Pancreas (tissue), 10 donors: ENCODE measurements at regions not wholly inside any gene's neighbourhood (a gene's known extent, or its start where the extent isn't known, plus 50 kb on each side); places are given as distances from the start of the nearest gene placed in this dataset.

Experiments
- ATAC-seq, 4 donors: fragments of 200-7000 bp; cut with Tn5 transposase; one replicate each; pipeline versions ENCODE4 v1.8.0 to v1.9.1; 2020; ENCODE audit warnings: mild to moderate bottlenecking in 4 of 4, moderate library complexity in 4 of 4
- DNase-seq, 6 donors: peaks; one replicate each; pipeline ENCODE4 v3.0.0-alpha.2; 2020
- FAIRE-seq: peaks from 2 replicates; lab custom pipeline; 2012; peaks lifted over from hg19 to GRCh38; lab: Jason Lieb, UNC
- H3K27ac ChIP-seq, 4 donors: fragments of 200-600 bp; sonication (generic); 1 replicate in 3 of 4; 2 replicates in 1 of 4; pipeline versions ENCODE4 v1.5.0 to v1.8.0; 2020
- H3K27me3 ChIP-seq, 4 donors: fragments of 200-600 bp; one replicate each; pipeline ENCODE4 v1.8.0; 2021
- H3K36me3 ChIP-seq, 3 donors: fragments of 200-600 bp; sonication (generic) in 1 of 3; one replicate each; pipeline versions ENCODE4 v1.5.0 to v1.8.0; 2020 to 2021
- H3K4me1 ChIP-seq, 3 donors: fragments of 200-600 bp; one replicate each; pipeline ENCODE4 v1.8.0; 2021
- H3K4me3 ChIP-seq, 4 donors: fragments of 200-600 bp; sonication (generic) in 2 of 4; one replicate each; pipeline versions ENCODE4 v1.5.0 to v1.8.0; 2020 to 2021
- H3K9me3 ChIP-seq, 4 donors: fragments of 200-600 bp; one replicate each; pipeline ENCODE4 v1.8.0; 2021
- WGBS, 2 donors: extraction: QIAGEN DNeasy Blood & Tissue Kit; methylation state at CpG; one replicate each; pipeline ENCODE4 v1.1.7; 2013; 5-methylcytosine and 5-hydroxymethylcytosine counted together
- intact Hi-C, 3 donors: fragments of 100-400 bp; cut with DNase I; formaldehyde crosslinking; loops; one replicate each; pipeline versions ENCODE4 v1.11.1 to v1.14.2; 2022
- TF ChIP-seq, protein P1 (sequence below), 4 donors: fragments of 200-600 bp; sonication (generic) in 3 of 4; IDR thresholded peaks; one replicate each; pipeline versions ENCODE4 v1.5.0 to v1.8.0; 2021; ENCODE audit warnings: antibody characterized with exemption in 4 of 4
- donor health status: healthy with polysubstance abuse.
- donor health status: DM: no; HTN: no; CAD: no; lungs with moderate emphysema.
- donor health status: DM: no; HTN: no; CAD: no.
- donor health status: control.
- donor health status: control.
- donor health status: Bipolar disorder and iron deficiency.
- donor health status: DM: yes; HTN: yes; CAD: no.
- donor health status: DM: no; HTN: no; CAD: no.
- donor health status: DM: no; HTN: no; CAD: no.
- donor health status: DM: yes; HTN: yes; CAD: no.

DNA sequence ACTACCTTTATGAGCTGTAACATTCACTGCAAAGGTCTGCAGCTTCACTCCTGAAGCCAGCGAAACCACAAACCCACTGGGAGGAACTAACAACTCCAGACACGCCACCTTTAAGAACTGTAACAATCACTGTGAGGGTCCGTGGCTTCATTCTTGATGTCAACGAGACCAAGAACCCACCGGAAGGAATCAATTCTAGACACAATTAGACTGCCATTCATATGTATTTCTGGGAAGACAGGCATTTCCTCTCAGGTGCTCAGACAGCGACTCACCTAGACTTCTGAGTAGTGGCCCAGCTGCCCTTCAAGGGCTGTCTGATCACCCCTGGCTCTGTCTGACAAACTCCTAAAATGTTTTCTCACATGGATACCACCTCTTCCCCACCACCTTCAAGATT, 506.8 kb downstream of the PDCD6IP start:
- 65 to 80% methylated on average over 6 of the region's 6 CpGs for WGBS, 2 donors
- H3K4me1 ChIP-seq = no peaks in the 10 kb centered on the region
- DNase-seq (no peak), ATAC-seq (no peak), FAIRE-seq (no peak)
- H3K27ac ChIP-seq = no peak overlapping the region
- no peaks in the 10 kb centered on the region for H3K9me3 ChIP-seq
- no peaks in the 10 kb centered on the region for H3K27me3 ChIP-seq
- TF ChIP-seq, protein P1, sequence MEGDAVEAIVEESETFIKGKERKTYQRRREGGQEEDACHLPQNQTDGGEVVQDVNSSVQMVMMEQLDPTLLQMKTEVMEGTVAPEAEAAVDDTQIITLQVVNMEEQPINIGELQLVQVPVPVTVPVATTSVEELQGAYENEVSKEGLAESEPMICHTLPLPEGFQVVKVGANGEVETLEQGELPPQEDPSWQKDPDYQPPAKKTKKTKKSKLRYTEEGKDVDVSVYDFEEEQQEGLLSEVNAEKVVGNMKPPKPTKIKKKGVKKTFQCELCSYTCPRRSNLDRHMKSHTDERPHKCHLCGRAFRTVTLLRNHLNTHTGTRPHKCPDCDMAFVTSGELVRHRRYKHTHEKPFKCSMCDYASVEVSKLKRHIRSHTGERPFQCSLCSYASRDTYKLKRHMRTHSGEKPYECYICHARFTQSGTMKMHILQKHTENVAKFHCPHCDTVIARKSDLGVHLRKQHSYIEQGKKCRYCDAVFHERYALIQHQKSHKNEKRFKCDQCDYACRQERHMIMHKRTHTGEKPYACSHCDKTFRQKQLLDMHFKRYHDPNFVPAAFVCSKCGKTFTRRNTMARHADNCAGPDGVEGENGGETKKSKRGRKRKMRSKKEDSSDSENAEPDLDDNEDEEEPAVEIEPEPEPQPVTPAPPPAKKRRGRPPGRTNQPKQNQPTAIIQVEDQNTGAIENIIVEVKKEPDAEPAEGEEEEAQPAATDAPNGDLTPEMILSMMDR (IDR thresholded peaks at IDR 0.05) = no peak
- no peaks in the 10 kb centered on the region for H3K36me3 ChIP-seq
- intact Hi-C loops = no loop called here
- no peak overlapping the region for H3K4me3 ChIP-seq

DNA sequence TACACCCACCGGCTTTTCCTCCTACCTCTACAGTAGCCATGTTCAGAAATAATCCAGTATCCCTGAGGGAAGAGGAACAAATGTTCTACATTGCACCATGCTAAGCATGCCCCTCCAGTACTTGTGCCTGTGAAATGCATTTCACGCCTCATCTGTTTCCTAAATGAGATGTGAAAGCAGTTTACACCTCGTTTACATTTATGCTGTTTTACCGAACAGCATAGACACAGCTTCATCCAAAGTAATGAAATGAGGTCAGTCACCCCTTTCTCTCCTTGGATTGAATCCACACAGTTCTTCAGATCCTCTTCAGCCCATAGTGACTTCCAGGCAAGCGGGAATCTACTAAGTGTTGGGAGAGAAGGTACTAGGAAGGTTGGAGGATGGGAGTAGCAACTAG, 514.3 kb downstream of the PDCD6IP start:
- ATAC-seq (no peak), FAIRE-seq (no peak), DNase-seq (no peak)
- 49 to 61% methylated on average over 5 of the region's 5 CpGs for WGBS, 2 donors
- no peaks in the 10 kb centered on the region for H3K4me1 ChIP-seq
- intact Hi-C loops = no loop called here
- no peak overlapping the region for H3K4me3 ChIP-seq
- H3K36me3 ChIP-seq = no peaks in the 10 kb centered on the region
- H3K9me3 ChIP-seq = no peaks in the 10 kb centered on the region
- H3K27ac ChIP-seq = no peak overlapping the region
- TF ChIP-seq, protein P1 (IDR thresholded peaks at IDR 0.05) = no peak
- H3K27me3 ChIP-seq = no peaks in the 10 kb centered on the region

DNA sequence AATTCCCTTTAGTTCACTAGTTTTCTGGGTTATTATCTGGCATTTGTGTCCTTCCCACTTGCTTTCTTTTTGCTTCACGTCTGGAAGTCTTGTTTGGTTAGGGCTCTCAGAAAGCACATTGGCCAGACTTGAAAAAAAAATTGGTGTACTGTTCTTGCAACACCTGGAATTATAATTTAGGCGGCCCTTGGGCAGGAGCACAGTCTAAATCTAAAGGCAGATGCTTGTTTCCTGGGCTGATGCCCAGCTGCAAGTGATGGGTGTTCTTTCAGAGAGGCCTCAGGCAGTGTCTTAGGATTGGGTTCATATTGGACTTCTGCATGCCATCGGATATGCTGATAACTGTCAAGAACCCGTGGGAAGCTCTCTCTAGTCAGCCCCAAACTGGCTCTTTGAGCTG, 521.5 kb downstream of the PDCD6IP start:
- WGBS, 2 donors = 44 to 51% methylated on average over 4 of the region's 4 CpGs
- Histone ChIP-seq H3K4me3 (no peak overlapping the region), H3K9me3 (no peaks in the 10 kb centered on the region), H3K4me1 (no peaks in the 10 kb centered on the region), H3K27me3 (no peaks in the 10 kb centered on the region), H3K27ac (no peak overlapping the region), H3K36me3 (no peaks in the 10 kb centered on the region)
- FAIRE-seq (no peak), ATAC-seq (no peak), DNase-seq (no peak)
- intact Hi-C loops = no loop called here
- TF ChIP-seq, protein P1 (IDR thresholded peaks at IDR 0.05) = no peak

DNA sequence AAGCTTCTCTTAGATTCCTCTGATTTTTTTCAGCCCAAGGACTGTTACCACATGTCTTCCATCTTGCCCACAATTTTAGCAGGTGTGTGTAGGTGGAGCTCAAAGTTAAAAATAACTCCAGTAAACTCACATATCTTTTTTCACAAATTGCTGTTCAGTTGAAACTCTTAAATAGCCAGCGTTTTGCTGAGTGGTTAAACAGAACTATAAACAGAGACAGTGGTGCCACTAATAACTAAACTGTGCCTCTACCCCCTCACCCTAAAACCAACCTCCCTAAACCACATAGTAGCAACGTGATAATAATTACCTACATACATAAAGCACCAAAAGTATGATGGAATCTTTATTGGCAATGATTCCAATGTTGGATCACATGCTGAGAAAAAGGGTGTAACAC, 525.1 kb downstream of the PDCD6IP start:
- TF ChIP-seq, protein P1 (IDR thresholded peaks at IDR 0.05) = no peak
- H3K27ac ChIP-seq = no peak overlapping the region
- FAIRE-seq (no peak), DNase-seq (no peak), ATAC-seq (no peak)
- no peaks in the 10 kb centered on the region for H3K27me3 ChIP-seq
- H3K9me3 ChIP-seq = no peaks in the 10 kb centered on the region
- intact Hi-C loops = no loop called here
- H3K4me1 ChIP-seq = no peaks in the 10 kb centered on the region
- H3K36me3 ChIP-seq = no peaks in the 10 kb centered on the region
- 28 to 29% methylated on average over 2 of the region's 2 CpGs for WGBS, 2 donors
- no peak overlapping the region for H3K4me3 ChIP-seq

DNA sequence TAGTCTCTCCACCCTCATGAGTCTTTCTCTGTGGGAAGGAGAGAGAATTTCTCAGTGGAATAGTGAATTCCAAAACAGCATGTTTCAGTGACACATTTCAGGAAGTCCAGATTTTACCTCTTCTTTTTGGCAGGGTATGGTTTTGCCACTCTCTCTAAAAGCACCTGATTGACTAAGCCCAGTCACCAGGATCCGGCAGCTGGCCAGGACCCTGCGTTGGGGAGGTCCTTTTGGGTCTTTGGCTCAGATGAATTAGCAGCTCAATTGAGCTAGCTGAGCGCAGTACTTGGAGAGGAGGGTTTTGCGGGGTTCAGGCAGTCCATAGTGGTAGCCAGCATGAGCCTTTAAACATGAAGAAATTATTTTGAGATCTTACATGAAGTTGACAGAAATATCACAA, 548.2 kb downstream of the PDCD6IP start:
- TF ChIP-seq, protein P1 (IDR thresholded peaks at IDR 0.05) = no peak
- H3K27ac ChIP-seq = no peak overlapping the region
- intact Hi-C loops = no loop called here
- no peaks in the 10 kb centered on the region for H3K36me3 ChIP-seq
- ATAC-seq = no peak
- H3K4me1 ChIP-seq = no peaks in the 10 kb centered on the region
- peaks cover 0 to 4% (median 0%) of the 10 kb centered on the region in 4 donors for H3K27me3 ChIP-seq
- H3K9me3 ChIP-seq = no peaks in the 10 kb centered on the region
- 63 to 69% methylated on average over 4 of the region's 4 CpGs for WGBS, 2 donors
- no peak for DNase-seq
- no peak overlapping the region for H3K4me3 ChIP-seq
- FAIRE-seq = no peak
